Natural killer cell (primary cell): ENCODE measurements at regions not wholly inside any gene's neighbourhood (a gene's known extent, or its start where the extent isn't known, plus 50 kb on each side); places are given as distances from the start of the nearest gene placed in this dataset.
A peak's percentile ranks its signal among the peaks of the same experiment; 100 is the strongest.

Experiments
- ATAC-seq, 3 donors: fragments of 150-1000 bp in 2 of 3; fragments of 200-7000 bp in 1 of 3; cut with Tn5 transposase; 1 replicate in 1 of 3; 2 replicates in 2 of 3; pipeline ENCODE4 v1.10.0; 2021; ENCODE audit warnings: mild to moderate bottlenecking in 2 of 3, moderate library complexity in 2 of 3
- DNase-seq, 2 donors: peaks; one replicate each; pipeline versions ENCODE4 v3.0.0 to v3.0.0-alpha.2; 2013 to 2021; ENCODE audit warnings: mixed read lengths in 1 of 2
- H3K27ac ChIP-seq: one replicate; pipeline ENCODE4 v1.5.1; 2013; ENCODE audit warnings: mild to moderate bottlenecking, low read length
- H3K27me3 ChIP-seq: one replicate; pipeline ENCODE4 v1.6.1; 2013; ENCODE audit warnings: low read length; ENCODE audit not compliant: control insufficient read depth, insufficient read depth
- H3K36me3 ChIP-seq: one replicate; pipeline ENCODE4 v1.6.1; 2013; ENCODE audit warnings: low read length; ENCODE audit not compliant: control insufficient read depth, insufficient read depth
- H3K4me1 ChIP-seq: one replicate; pipeline ENCODE4 v1.6.1; 2013; ENCODE audit warnings: low read length; ENCODE audit not compliant: control insufficient read depth, insufficient read depth
- H3K4me3 ChIP-seq: one replicate; pipeline ENCODE4 v1.5.1; 2013; ENCODE audit warnings: low read length
- H3K9me3 ChIP-seq: one replicate; pipeline ENCODE4 v1.6.1; 2013; ENCODE audit warnings: low read length; ENCODE audit not compliant: control insufficient read depth, insufficient read depth
- H3K27ac Mint-ChIP-seq, 2 donors: one replicate each; pipeline ENCODE4 v1.8.0; 2022; ENCODE audit warnings: mild to moderate bottlenecking in 2 of 2, mixed read lengths in 2 of 2, moderate library complexity in 1 of 2
- H3K27me3 Mint-ChIP-seq, 2 donors: one replicate each; pipeline ENCODE4 v1.8.0; 2022; ENCODE audit warnings: low read depth in 2 of 2, mixed read lengths in 2 of 2
- H3K36me3 Mint-ChIP-seq: one replicate; pipeline ENCODE4 v1.8.0; 2022; ENCODE audit warnings: mixed read lengths
- H3K4me1 Mint-ChIP-seq, 2 donors: one replicate each; pipeline ENCODE4 v1.8.0; 2022; ENCODE audit warnings: mixed read lengths in 2 of 2
- H3K4me3 Mint-ChIP-seq: one replicate; pipeline ENCODE4 v1.8.0; 2022; ENCODE audit warnings: mild to moderate bottlenecking, moderate library complexity, mixed read lengths
- H3K9me3 Mint-ChIP-seq, 2 donors: one replicate each; pipeline ENCODE4 v1.8.0; 2022; ENCODE audit warnings: mixed read lengths in 2 of 2
- CTCF ChIP-seq: fragments of 200-600 bp; IDR thresholded peaks from one replicate; pipeline ENCODE4 v1.8.0; 2022; ENCODE audit warnings: antibody characterized with exemption
- WGBS: methylation state at CpG from one replicate; pipeline ENCODE4 v1.1.7; 2013; ENCODE audit warnings: missing lambda C conversion rate; ENCODE audit not compliant: insufficient coverage; 5-methylcytosine and 5-hydroxymethylcytosine counted together
- intact Hi-C: fragments of 100-400 bp; cut with micrococcal nuclease; formaldehyde crosslinking; loops from one replicate; pipeline ENCODE4 v1.14.2; 2022

DNA sequence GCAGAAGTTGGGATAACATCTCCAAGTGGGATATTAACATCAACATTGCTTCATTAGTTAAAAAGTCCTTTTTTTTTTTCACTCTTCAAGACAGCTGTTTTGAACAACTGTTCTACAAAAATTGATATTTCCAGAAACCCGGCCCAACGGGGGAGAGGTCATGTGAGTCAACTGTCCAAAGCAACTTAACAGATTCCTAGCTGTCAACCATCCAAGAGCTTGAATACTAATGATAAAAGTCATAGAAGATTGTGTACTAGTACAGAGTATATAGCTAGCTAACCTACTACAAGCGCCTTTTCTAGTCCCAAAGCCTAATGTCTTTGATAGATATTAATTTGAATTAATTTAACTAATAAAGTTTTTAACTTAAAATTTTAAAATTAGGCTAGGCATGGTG lies 172.0 kb downstream of the CYB561 start:
- no peak for DNase-seq
- Histone ChIP-seq H3K27me3 (no peaks in the 10 kb centered on the region), H3K36me3 (no peaks in the 10 kb centered on the region), H3K27ac (no peak overlapping the region), H3K4me1 (no peaks in the 10 kb centered on the region), H3K9me3 (no peaks in the 10 kb centered on the region), H3K4me3 (no peak overlapping the region)
- WGBS, result 91% methylated on average over 2 of the region's 3 CpGs
- intact Hi-C loops, result no loop called here
- Mint-ChIP-seq H3K4me1 (peaks cover 0 to 6% of the 10 kb centered on the region in 2 donors), H3K4me3 (no peak overlapping the region), H3K9me3 (no peaks in the 10 kb centered on the region), H3K36me3 (peaks cover under 1% of the 10 kb centered on the region), H3K27ac (no peak overlapping the region), H3K27me3 (no peaks in the 10 kb centered on the region)
- ATAC-seq, result no peak
- TF ChIP-seq CTCF, result no peak

DNA sequence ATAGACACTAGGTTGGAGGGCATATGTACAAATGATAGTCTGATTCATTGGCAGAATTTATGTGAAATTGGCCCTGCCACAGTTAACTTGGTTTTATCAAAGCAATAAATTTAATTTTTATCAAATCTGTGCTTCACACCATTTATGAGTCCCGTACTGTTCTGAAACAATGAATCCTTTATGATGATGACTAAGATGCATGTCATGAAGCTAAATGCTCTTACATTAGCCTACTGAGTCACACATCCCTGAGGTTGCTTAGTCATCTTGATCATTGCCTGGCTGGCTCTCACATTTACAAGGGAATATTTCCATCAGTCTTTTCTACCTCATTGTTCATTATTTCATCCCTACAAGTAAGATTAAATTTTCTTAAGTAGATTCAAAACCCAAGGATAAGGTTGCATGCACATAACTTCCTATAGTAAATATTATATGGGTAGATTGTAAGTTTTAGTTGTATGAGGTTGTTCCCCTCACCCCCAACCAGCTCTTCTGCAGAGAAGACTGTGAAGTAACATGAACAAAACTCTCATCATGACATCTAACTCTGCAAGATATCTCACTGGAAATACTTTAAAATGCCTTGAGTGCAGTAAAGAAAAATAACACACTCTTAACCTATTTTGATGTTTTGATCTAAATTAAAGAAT lies 170.7 kb downstream of the CYB561 start:
- 80% methylated on average over 1 of the region's 1 CpG for WGBS

DNA sequence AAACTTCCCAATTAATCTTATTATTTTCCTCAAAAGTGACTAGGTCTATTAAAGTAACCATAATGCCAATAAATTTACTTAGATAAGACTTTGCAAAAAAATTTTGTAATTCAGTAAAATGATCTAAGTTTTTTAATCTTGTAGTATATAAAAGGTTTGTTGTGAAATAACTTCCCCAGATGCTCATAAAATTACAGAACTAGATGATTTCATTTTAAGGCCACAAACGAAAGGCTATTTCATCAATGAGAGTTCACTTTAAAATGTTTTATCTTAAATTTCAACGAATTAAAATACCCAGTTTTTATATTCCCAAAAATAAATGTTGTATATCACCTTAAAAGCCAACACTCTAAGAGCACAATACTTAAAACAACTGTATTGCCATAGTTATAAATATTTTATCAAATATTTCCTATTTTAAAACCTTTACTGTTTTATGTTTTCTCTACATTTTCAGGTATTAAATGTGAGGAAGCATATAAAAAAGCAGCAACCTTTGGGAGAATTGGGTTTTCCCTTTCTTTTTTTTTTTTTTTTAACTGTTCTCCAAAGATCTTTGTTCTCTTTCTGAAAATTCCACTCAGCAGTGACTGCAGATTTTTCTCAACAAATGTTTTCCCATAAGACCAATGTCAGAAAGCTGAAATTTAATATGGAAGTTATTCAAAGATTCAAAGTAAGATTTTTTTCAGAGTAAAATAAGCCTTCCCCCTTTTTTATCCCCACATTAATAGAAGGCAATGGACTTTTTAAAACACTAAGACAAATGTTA lies 169.9 kb downstream of the CYB561 start:
- Mint-ChIP-seq H3K4me3 (no peak overlapping the region), H3K9me3 (no peaks in the 10 kb centered on the region), H3K27me3 (no peaks in the 10 kb centered on the region), H3K27ac (no peak overlapping the region), H3K4me1 (peaks cover 0 to 6% of the 10 kb centered on the region in 2 donors), H3K36me3 (no peaks in the 10 kb centered on the region)
- no peak for TF ChIP-seq CTCF
- no peaks in the 10 kb centered on the region for H3K27me3 ChIP-seq
- no peak overlapping the region for H3K4me3 ChIP-seq
- no peaks in the 10 kb centered on the region for H3K36me3 ChIP-seq
- no peak for DNase-seq
- ATAC-seq, result no peak
- WGBS, result no CpG with 5 or more reads among the region's 2 CpGs
- intact Hi-C loops, result no loop called here
- no peaks in the 10 kb centered on the region for H3K4me1 ChIP-seq
- H3K27ac ChIP-seq, result no peak overlapping the region
- no peaks in the 10 kb centered on the region for H3K9me3 ChIP-seq

More for the DNA sequence above, 170.7 kb downstream of the CYB561 start:
- Mint-ChIP-seq H3K9me3 (no peaks in the 10 kb centered on the region), H3K4me3 (no peak overlapping the region), H3K36me3 (no peaks in the 10 kb centered on the region), H3K27ac (no peak overlapping the region), H3K27me3 (no peaks in the 10 kb centered on the region), H3K4me1 (peaks cover 0 to 6% of the 10 kb centered on the region in 2 donors)
- no peak for TF ChIP-seq CTCF
- no peaks in the 10 kb centered on the region for H3K27me3 ChIP-seq
- no peak overlapping the region for H3K27ac ChIP-seq
- H3K36me3 ChIP-seq, result no peaks in the 10 kb centered on the region
- DNase-seq (peak in 1 of 2 donors; percentile 6), ATAC-seq (no peak)
- no peak overlapping the region for H3K4me3 ChIP-seq
- no peaks in the 10 kb centered on the region for H3K9me3 ChIP-seq
- intact Hi-C loops, result no loop called here
- no peaks in the 10 kb centered on the region for H3K4me1 ChIP-seq
